Mesenchymal stem cell (in vitro differentiated cells and primary cell): ENCODE measurements at regions not wholly inside any gene's neighbourhood (a gene's known extent, or its start where the extent isn't known, plus 50 kb on each side); places are given as distances from the start of the nearest gene placed in this dataset.

Experiments
- DNase-seq: peaks from one replicate; pipeline ENCODE4 v3.0.0-alpha.2; 2013
- H2AFZ ChIP-seq: one replicate; pipeline ENCODE4 v1.6.1; 2013; ENCODE audit warnings: low read depth, mild to moderate bottlenecking, control low read depth, inconsistent platforms, low read length, moderate library complexity
- H2AK5ac ChIP-seq: 2 replicates; pipeline ENCODE4 v1.6.1; 2013; ENCODE audit warnings: low read length, moderate library complexity, mild to moderate bottlenecking, inconsistent platforms; ENCODE audit not compliant: severe bottlenecking
- H2BK120ac ChIP-seq: one replicate; pipeline ENCODE4 v1.6.1; 2013; ENCODE audit warnings: low read depth, mild to moderate bottlenecking, inconsistent platforms, low read length, moderate library complexity
- H2BK12ac ChIP-seq, 2 experiments: one replicate each; pipeline ENCODE4 v1.6.1; 2013; ENCODE audit warnings: inconsistent platforms in 2 of 2, low read length in 2 of 2, mild to moderate bottlenecking in 2 of 2, moderate library complexity in 2 of 2, control low read depth in 1 of 2
- H2BK15ac ChIP-seq: one replicate; pipeline ENCODE4 v1.6.1; 2013; ENCODE audit warnings: mild to moderate bottlenecking, low read depth, inconsistent platforms; ENCODE audit not compliant: poor library complexity, severe bottlenecking
- H2BK5ac ChIP-seq: 2 replicates; pipeline ENCODE4 v1.6.1; 2013; ENCODE audit warnings: low read depth, mild to moderate bottlenecking, low read length, control low read depth, inconsistent platforms; ENCODE audit not compliant: poor library complexity, severe bottlenecking
- H3K14ac ChIP-seq, 2 experiments: one replicate each; pipeline ENCODE4 v1.6.1; 2013; ENCODE audit warnings: inconsistent platforms in 2 of 2, low read length in 2 of 2, control low read depth in 1 of 2, mild to moderate bottlenecking in 1 of 2, moderate library complexity in 1 of 2
- H3K18ac ChIP-seq, 2 experiments: one replicate each; pipeline ENCODE4 v1.6.1; 2013; ENCODE audit warnings: inconsistent platforms in 2 of 2, low read length in 2 of 2, control low read depth in 1 of 2, low read depth in 1 of 2, mild to moderate bottlenecking in 1 of 2
- H3K23ac ChIP-seq, 2 experiments: one replicate each; pipeline ENCODE4 v1.6.1; 2013; ENCODE audit warnings: inconsistent platforms in 2 of 2, low read length in 2 of 2, mild to moderate bottlenecking in 2 of 2, moderate library complexity in 2 of 2, control low read depth in 1 of 2
- H3K27ac ChIP-seq: 2 replicates; pipeline ENCODE4 v1.5.1; 2013; ENCODE audit warnings: mild to moderate bottlenecking, moderate library complexity, low read length, control low read depth, inconsistent platforms; ENCODE audit not compliant: poor library complexity, severe bottlenecking
- H3K27me3 ChIP-seq, 2 experiments: 2 replicates each; pipeline versions ENCODE4 v1.6.1 to v1.7.0; 2013; ENCODE audit warnings: low read length in 2 of 2, mild to moderate bottlenecking in 2 of 2, moderate library complexity in 2 of 2, control low read depth in 1 of 2, inconsistent platforms in 1 of 2; ENCODE audit not compliant: control insufficient read depth in 1 of 2, insufficient read depth in 1 of 2
- H3K36me3 ChIP-seq, 2 experiments: 2 replicates each; pipeline versions ENCODE4 v1.6.1 to v1.7.0; 2013; ENCODE audit warnings: low read length in 2 of 2, control low read depth in 1 of 2, inconsistent platforms in 1 of 2, low read depth in 1 of 2, mild to moderate bottlenecking in 1 of 2; ENCODE audit not compliant: insufficient read depth in 2 of 2, control insufficient read depth in 1 of 2
- H3K4ac ChIP-seq, 2 experiments: one replicate each; pipeline ENCODE4 v1.6.1; 2013; ENCODE audit warnings: inconsistent platforms in 2 of 2, low read length in 2 of 2, mild to moderate bottlenecking in 2 of 2, moderate library complexity in 2 of 2, control low read depth in 1 of 2, low read depth in 1 of 2
- H3K4me1 ChIP-seq: 2 replicates; pipeline ENCODE4 v1.6.1; 2013; ENCODE audit warnings: low read depth, low read length, control low read depth; ENCODE audit not compliant: control insufficient read depth, insufficient read depth
- H3K4me2 ChIP-seq: 2 replicates; pipeline ENCODE4 v1.6.1; 2013; ENCODE audit warnings: low read length, mild to moderate bottlenecking, inconsistent platforms; ENCODE audit not compliant: poor library complexity, severe bottlenecking
- H3K4me3 ChIP-seq, 2 experiments: 2 replicates each; pipeline versions ENCODE4 v1.5.1 to v1.7.0; 2013; ENCODE audit warnings: low read length in 2 of 2, mild to moderate bottlenecking in 2 of 2, control low read depth in 1 of 2, low read depth in 1 of 2; ENCODE audit not compliant: insufficient read depth in 1 of 2
- H3K79me1 ChIP-seq: replicated peaks from 2 replicates; pipeline ENCODE4 v1.6.1; 2013; ENCODE audit warnings: mild to moderate bottlenecking, control low read depth, low read length, inconsistent platforms; ENCODE audit not compliant: poor library complexity, severe bottlenecking
- H3K9ac ChIP-seq: 2 replicates; pipeline ENCODE4 v1.7.0; 2013; ENCODE audit warnings: mild to moderate bottlenecking, low read length, moderate library complexity
- H3K9me3 ChIP-seq: 2 replicates; pipeline ENCODE4 v1.7.0; 2013; ENCODE audit warnings: mild to moderate bottlenecking, low read length; ENCODE audit not compliant: control insufficient read depth
- H4K8ac ChIP-seq: one replicate; pipeline ENCODE4 v1.6.1; 2013; ENCODE audit warnings: inconsistent platforms, mild to moderate bottlenecking, low read length, moderate library complexity
- H4K91ac ChIP-seq: one replicate; pipeline ENCODE4 v1.6.1; 2013; ENCODE audit warnings: mild to moderate bottlenecking, low read length, inconsistent platforms
- WGBS: methylation state at CpG from one replicate; pipeline ENCODE4 v1.1.7; 2013; ENCODE audit warnings: mixed read lengths; 5-methylcytosine and 5-hydroxymethylcytosine counted together

GRCh38 chr1:193565971-193566577, 379.7 kb upstream of the B3GALT2 start:
- Histone ChIP-seq H3K9ac (no peak overlapping the region), H2AFZ (no peak overlapping the region), H3K27me3 (no peaks in the 10 kb centered on the region), H3K4ac (no peak overlapping the region), H2BK120ac (no peak overlapping the region), H3K23ac (no peak overlapping the region), H3K36me3 (no peaks in the 10 kb centered on the region), H2BK12ac (no peak overlapping the region), H3K4me1 (no peaks in the 10 kb centered on the region), H2BK15ac (no peak overlapping the region), H2AK5ac (no peak overlapping the region), H3K27ac (no peak overlapping the region), H3K18ac (no peak overlapping the region), H3K4me2 (no peak overlapping the region), H4K8ac (no peak overlapping the region), H3K14ac (no peak overlapping the region), H3K9me3 (no peaks in the 10 kb centered on the region), H3K79me1 (no peaks in the 10 kb centered on the region), H3K4me3 (no peak overlapping the region), H4K91ac (no peak overlapping the region), H2BK5ac (no peak overlapping the region)
- no peak for DNase-seq
- WGBS = 100% methylated on average over 1 of the region's 2 CpGs

- no peak overlapping the region for H3K18ac ChIP-seq
- H3K4me1 ChIP-seq = peaks cover 1% of the 10 kb centered on the region
- no peak overlapping the region for H2BK15ac ChIP-seq
- H3K9me3 ChIP-seq = no peaks in the 10 kb centered on the region
- H2AK5ac ChIP-seq = no peak overlapping the region
- H3K27me3 ChIP-seq = no peaks in the 10 kb centered on the region
- no peak overlapping the region for H2BK12ac ChIP-seq
- no peak overlapping the region for H2BK120ac ChIP-seq
- no peak overlapping the region for H3K14ac ChIP-seq
- 50% methylated on average over 1 of the region's 2 CpGs for WGBS
- H3K9ac ChIP-seq = no peak overlapping the region
- H3K4me3 ChIP-seq = no peak overlapping the region
- no peak overlapping the region for H3K4ac ChIP-seq
- no peak overlapping the region for H4K91ac ChIP-seq
- no peak overlapping the region for H3K4me2 ChIP-seq
- no peak overlapping the region for H2BK5ac ChIP-seq
- H3K36me3 ChIP-seq = no peaks in the 10 kb centered on the region
- no peak overlapping the region for H3K27ac ChIP-seq
- H2AFZ ChIP-seq = no peak overlapping the region
- no peaks in the 10 kb centered on the region for H3K79me1 ChIP-seq
- DNase-seq = no peak
- H4K8ac ChIP-seq = no peak overlapping the region
- no peak overlapping the region for H3K23ac ChIP-seq
These were observed 375.7 kb upstream of the B3GALT2 start for GRCh38 chr1:193562121-193562520.

GRCh38 chr1:193558491-193559028, 372.1 kb upstream of the B3GALT2 start:
- H3K9me3 ChIP-seq = no peaks in the 10 kb centered on the region
- no peak overlapping the region for H3K4ac ChIP-seq
- no peak overlapping the region for H3K27ac ChIP-seq

GRCh38 chr1:193555662-193556441, 369.4 kb upstream of the B3GALT2 start:
- H3K79me1 ChIP-seq = no peaks in the 10 kb centered on the region
- H2BK5ac ChIP-seq = no peak overlapping the region
- peaks cover 1% of the 10 kb centered on the region for H3K4me1 ChIP-seq
- WGBS = no CpG with 5 or more reads among the region's 4 CpGs
- no peak overlapping the region for H2BK15ac ChIP-seq
- no peak overlapping the region for H3K9ac ChIP-seq
- H4K91ac ChIP-seq = no peak overlapping the region
- H2BK12ac ChIP-seq = no peak overlapping the region
- H3K23ac ChIP-seq = no peak overlapping the region
- H3K4ac ChIP-seq = no peak overlapping the region
- no peak overlapping the region for H2AFZ ChIP-seq
- H2BK120ac ChIP-seq = no peak overlapping the region
- DNase-seq = no peak
- H3K36me3 ChIP-seq = no peaks in the 10 kb centered on the region
- H3K27ac ChIP-seq = no peak overlapping the region
- H4K8ac ChIP-seq = no peak overlapping the region
- H3K4me2 ChIP-seq = no peak overlapping the region
- no peak overlapping the region for H3K14ac ChIP-seq
- H3K9me3 ChIP-seq = no peaks in the 10 kb centered on the region
- H3K4me3 ChIP-seq = no peak overlapping the region
- no peak overlapping the region for H2AK5ac ChIP-seq
- H3K18ac ChIP-seq = no peak overlapping the region
- H3K27me3 ChIP-seq = no peaks in the 10 kb centered on the region

More at GRCh38 chr1:193558491-193559028, 372.1 kb upstream of the B3GALT2 start:
- WGBS = 13% methylated on average over 3 of the region's 4 CpGs
- Histone ChIP-seq H3K14ac (no peak overlapping the region), H2BK120ac (no peak overlapping the region), H2BK12ac (no peak overlapping the region), H3K23ac (no peak overlapping the region), H4K91ac (no peak overlapping the region), H3K36me3 (no peaks in the 10 kb centered on the region), H3K27me3 (no peaks in the 10 kb centered on the region), H3K4me2 (no peak overlapping the region), H2AFZ (no peak overlapping the region), H3K4me1 (peaks cover 1% of the 10 kb centered on the region), H2BK15ac (no peak overlapping the region), H2AK5ac (no peak overlapping the region), H2BK5ac (no peak overlapping the region), H3K9ac (no peak overlapping the region), H4K8ac (no peak overlapping the region), H3K79me1 (no peaks in the 10 kb centered on the region), H3K4me3 (no peak overlapping the region), H3K18ac (no peak overlapping the region)
- DNase-seq = peak; percentile 84
